ENCODE measurements at regions not wholly inside any gene's neighbourhood (a gene's known extent, or its start where the extent isn't known, plus 50 kb on each side); places are given as distances from the start of the nearest gene placed in this dataset.

- H3K27ac ChIP-seq, result no peak overlapping the region
- intact Hi-C loops (cut with DNase I), result no loop called here
- H3K36me3 ChIP-seq, result no peaks in the 10 kb centered on the region
- H3K4me1 ChIP-seq, result peaks cover 15% of the 10 kb centered on the region
- DNase-seq (no peak), ATAC-seq (no peak)
- no peak overlapping the region for H3K4me3 ChIP-seq
- no peaks in the 10 kb centered on the region for H3K27me3 ChIP-seq
- no peaks in the 10 kb centered on the region for H3K9me3 ChIP-seq
- no peak for TF ChIP-seq CTCF (IDR thresholded peaks at IDR 0.05)
Observed at GRCh38 chr18:22688877-22689496, 244.1 kb upstream of the RBBP8 start.

- Histone ChIP-seq H3K27ac (no peak overlapping the region), H3K36me3 (no peaks in the 10 kb centered on the region), H3K4me3 (no peak overlapping the region), H3K27me3 (no peaks in the 10 kb centered on the region), H3K4me1 (peaks cover 15% of the 10 kb centered on the region), H3K9me3 (no peaks in the 10 kb centered on the region)
- DNase-seq, result no peak
- no peak for ATAC-seq
- no peak for TF ChIP-seq CTCF (IDR thresholded peaks at IDR 0.05)
- intact Hi-C loops (cut with DNase I), result no loop called here
Observed at GRCh38 chr18:22689712-22690111, 243.4 kb upstream of the RBBP8 start.

GRCh38 chr18:22690556-22690955, 242.6 kb upstream of the RBBP8 start:
- intact Hi-C loops (cut with DNase I), result no loop called here
- no peak overlapping the region for H3K27ac ChIP-seq
- H3K4me3 ChIP-seq, result no peak overlapping the region
- H3K36me3 ChIP-seq, result no peaks in the 10 kb centered on the region
- H3K9me3 ChIP-seq, result no peaks in the 10 kb centered on the region
- no peak for TF ChIP-seq CTCF (IDR thresholded peaks at IDR 0.05)
- DNase-seq (no peak), ATAC-seq (no peak)
- no peaks in the 10 kb centered on the region for H3K27me3 ChIP-seq
- H3K4me1 ChIP-seq, result peaks cover 15% of the 10 kb centered on the region

- Histone ChIP-seq H3K27me3 (no peaks in the 10 kb centered on the region), H3K36me3 (no peaks in the 10 kb centered on the region), H3K27ac (no peak overlapping the region), H3K4me3 (no peak overlapping the region), H3K9me3 (no peaks in the 10 kb centered on the region), H3K4me1 (peaks cover 15% of the 10 kb centered on the region)
- TF ChIP-seq CTCF (IDR thresholded peaks at IDR 0.05), result no peak
- ATAC-seq (peak; percentile 46), DNase-seq (no peak)
- intact Hi-C loops (cut with DNase I), result no loop called here
Observed at GRCh38 chr18:22691946-22692710, 241.0 kb upstream of the RBBP8 start.

- Histone ChIP-seq H3K4me1 (peaks cover 15% of the 10 kb centered on the region), H3K4me3 (no peak overlapping the region), H3K27me3 (no peaks in the 10 kb centered on the region), H3K36me3 (no peaks in the 10 kb centered on the region), H3K27ac (no peak overlapping the region), H3K9me3 (no peaks in the 10 kb centered on the region)
- DNase-seq (no peak), ATAC-seq (peak; percentile 21)
- no peak for TF ChIP-seq CTCF (IDR thresholded peaks at IDR 0.05)
- intact Hi-C loops (cut with DNase I), result no loop called here
Observed at GRCh38 chr18:22694954-22695353, 238.2 kb upstream of the RBBP8 start.

All from upper lobe of right lung (tissue), 1 donor.